GM12878 (cell line): ENCODE measurements at regions not wholly inside any gene's neighbourhood (a gene's known extent, or its start where the extent isn't known, plus 50 kb on each side); places are given as distances from the start of the nearest gene placed in this dataset.

Source experiments
- ATAC-seq: fragments of 200-7000 bp; cut with Tn5 transposase; 3 replicates; pipeline ENCODE4 v1.9.1; 2020; ENCODE audit warnings: mild to moderate bottlenecking, moderate library complexity
- BruUV-seq: library from RNA; stranded (reverse); fragments of 400-500 nt; replicated peaks from 2 replicates; lab custom pipeline; 2021; lab: Mats Ljungman, UMichigan
- CTCF ChIA-PET: fragments of 300-600 bp; sonication (Branson Sonifier 250); formaldehyde crosslinking; extraction: SDS; loops from one replicate; lab custom pipeline; 2021; ENCODE audit warnings: inconsistent platforms; lab: Yijun Ruan, JAX
- POLR2A ChIA-PET: fragments of 350-600 bp; formaldehyde crosslinking; extraction: SDS; loops from one replicate; lab custom pipeline; 2021; ENCODE audit warnings: inconsistent platforms; lab: Charles Lee
- RAD21 ChIA-PET: fragments of 300-600 bp; sonication (Branson Sonifier 250); formaldehyde crosslinking; loops from one replicate; lab custom pipeline; 2023; ENCODE audit warnings: antibody characterized with exemption; ENCODE audit not compliant: unreplicated experiment; lab: Charles Lee
- SMC1A ChIA-PET: fragments of 300-600 bp; sonication (Branson Sonifier 250); formaldehyde crosslinking; loops from one replicate; lab custom pipeline; 2023; ENCODE audit not compliant: unreplicated experiment, uncharacterized antibody; lab: Charles Lee
- DNase-seq: peaks from one replicate; pipeline ENCODE4 v3.0.0-alpha.2; 2011; ENCODE audit warnings: low read depth, low spot score
- FAIRE-seq: peaks from 3 replicates; lab custom pipeline; 2011; peaks lifted over from hg19 to GRCh38; lab: Jason Lieb, UNC
- H2AFZ ChIP-seq: 2 replicates; pipeline ENCODE4 v1.6.0; 2011; ENCODE audit warnings: low read depth, low read length, control low read depth; ENCODE audit not compliant: control insufficient read depth
- H3K27ac ChIP-seq: 2 replicates; pipeline ENCODE4 v1.5.1; 2011; ENCODE audit warnings: control low read depth; ENCODE audit not compliant: control insufficient read depth, insufficient read depth
- H3K27me3 ChIP-seq, 2 experiments: replicated peaks in 1 of 2; 2 replicates each; pipeline versions ENCODE4 v1.6.0 to v1.6.1; 2011; ENCODE audit warnings: low read length in 1 of 2; ENCODE audit not compliant: control insufficient read depth in 2 of 2, insufficient read depth in 2 of 2
- H3K36me3 ChIP-seq, 2 experiments: 2 replicates each; pipeline ENCODE4 v1.5.1; 2011; ENCODE audit warnings: low read length in 1 of 2; ENCODE audit not compliant: control insufficient read depth in 2 of 2, insufficient read depth in 2 of 2
- H3K4me1 ChIP-seq: 2 replicates; pipeline ENCODE4 v1.6.1; 2011; ENCODE audit warnings: mild to moderate bottlenecking, low read length, moderate library complexity, mixed read lengths; ENCODE audit not compliant: control insufficient read depth, insufficient read depth
- H3K4me2 ChIP-seq: 2 replicates; pipeline ENCODE4 v1.6.0; 2011; ENCODE audit warnings: control low read depth; ENCODE audit not compliant: control insufficient read depth, insufficient read depth
- H3K4me3 ChIP-seq: fragments of 200-600 bp; sonication (generic); 2 replicates; pipeline ENCODE4 v1.5.1; 2016
- H3K79me2 ChIP-seq: 2 replicates; pipeline ENCODE4 v1.6.0; 2011; ENCODE audit warnings: low read length; ENCODE audit not compliant: control insufficient read depth, insufficient read depth
- H3K9ac ChIP-seq: 2 replicates; pipeline ENCODE4 v1.8.0; 2011; ENCODE audit warnings: low read length, control low read depth, mixed read lengths; ENCODE audit not compliant: control insufficient read depth, insufficient read depth
- H3K9me3 ChIP-seq: replicated peaks from 3 replicates; pipeline ENCODE4 v1.5.1; 2011; ENCODE audit warnings: mild to moderate bottlenecking, low read length; ENCODE audit not compliant: control insufficient read depth, insufficient read depth
- H4K20me1 ChIP-seq: 2 replicates; pipeline ENCODE4 v1.6.0; 2011; ENCODE audit not compliant: control insufficient read depth, insufficient read depth
- ASH2L ChIP-seq: fragments of 300-600, 200-600 bp; sonication (generic); IDR thresholded peaks from 2 replicates; pipeline ENCODE4 v1.6.1; 2017; ENCODE audit warnings: low read depth, mild to moderate bottlenecking, borderline replicate concordance
- BCL3 ChIP-seq: IDR thresholded peaks from 2 replicates; pipeline ENCODE4 v1.6.1; 2011; ENCODE audit warnings: borderline replicate concordance, low read depth, mild to moderate bottlenecking, moderate library complexity, low read length; ENCODE audit not compliant: insufficient read depth, poor library complexity, severe bottlenecking
- DPF2 ChIP-seq: fragments of 450-650 bp; IDR thresholded peaks from 2 replicates; pipeline ENCODE4 v1.6.1; 2017; ENCODE audit warnings: mild to moderate bottlenecking
- GABPA ChIP-seq: IDR thresholded peaks from 2 replicates; pipeline ENCODE4 v1.6.1; 2014; ENCODE audit warnings: antibody characterized with exemption, low read depth, mild to moderate bottlenecking, inconsistent platforms
- KAT2A ChIP-seq: conservative IDR thresholded peaks from 2 replicates; pipeline ENCODE4 v1.6.1; 2011; ENCODE audit warnings: low read depth, low read length; ENCODE audit not compliant: control insufficient read depth
- NFYA ChIP-seq: IDR thresholded peaks from 2 replicates; pipeline ENCODE4 v1.6.1; 2011; ENCODE audit warnings: low read depth, mild to moderate bottlenecking, low read length, improper control_type of control experiment, borderline replicate concordance
- NFYB ChIP-seq: IDR thresholded peaks from 2 replicates; pipeline ENCODE4 v1.6.1; 2011; ENCODE audit warnings: low read depth, mild to moderate bottlenecking, low read length, improper control_type of control experiment, moderate library complexity; ENCODE audit not compliant: insufficient read depth
- TAF1 ChIP-seq: IDR thresholded peaks from 2 replicates; pipeline ENCODE4 v1.6.1; 2011; ENCODE audit warnings: mild to moderate bottlenecking, low read depth, low read length, borderline replicate concordance
- ZNF592 ChIP-seq: fragments of 450-650 bp; IDR thresholded peaks from 2 replicates; pipeline ENCODE4 v1.6.1; 2017; ENCODE audit warnings: mild to moderate bottlenecking, moderate library complexity
- WGBS: methylation state at CpG from one replicate; pipeline ENCODE4 v1.1.6; 2016; ENCODE audit warnings: low lambda C conversion rate; ENCODE audit not compliant: insufficient replicate concordance, insufficient coverage; ENCODE audit errors: missing lambda C conversion rate; 5-methylcytosine and 5-hydroxymethylcytosine counted together
- in situ Hi-C: fragments of 300-500 bp; cut with MboI; formaldehyde crosslinking; loops from 9 replicates; pipeline ENCODE4 v1.14.3; 2018; ENCODE audit warnings: mixed read lengths
- intact Hi-C: fragments of 100-400 bp; cut with micrococcal nuclease; formaldehyde crosslinking; loops from one replicate; pipeline ENCODE4 v1.14.2; 2022; ENCODE audit not compliant: unreplicated experiment
- TF ChIP-seq, protein P1 (sequence below): IDR thresholded peaks from 2 replicates; pipeline ENCODE4 v1.6.1; 2011; ENCODE audit warnings: low read depth, mild to moderate bottlenecking, low read length, moderate library complexity, borderline replicate concordance; ENCODE audit errors: extremely low read depth

- no peaks in the 10 kb centered on the region for H3K79me2 ChIP-seq
- no peak overlapping the region for H3K4me2 ChIP-seq
- WGBS = 9% methylated on average over 12 of the region's 12 CpGs
- H3K27me3 ChIP-seq = no peaks in the 10 kb centered on the region; a peak in 2 of 4 replicates
- in situ Hi-C loops = no loop called here
- ATAC-seq (no peak), FAIRE-seq (no peak), DNase-seq (no peak)
- no peak overlapping the region for H2AFZ ChIP-seq
- H3K4me3 ChIP-seq = no peak overlapping the region
- no peak overlapping the region for H3K27ac ChIP-seq
- no TSS peak for BruUV-seq
- RAD21 ChIA-PET = interaction anchor here (0.5 kb wide), 1 partner anchor 482 kb away, joined by 3 read pairs; no protein-coding TSS in a partner anchor
- intact Hi-C loops = no loop called here
- H3K9me3 ChIP-seq = no peaks in the 10 kb centered on the region
- no peak for TF ChIP-seq NFYA
- no peak for TF ChIP-seq GABPA
- TF ChIP-seq BCL3 = no peak
- TF ChIP-seq ZNF592 = no peak
- TF ChIP-seq KAT2A = no peak
- TF ChIP-seq ASH2L = no peak
- no peak for TF ChIP-seq NFYB
- TF ChIP-seq TAF1 = no peak
- TF ChIP-seq, protein P1, sequence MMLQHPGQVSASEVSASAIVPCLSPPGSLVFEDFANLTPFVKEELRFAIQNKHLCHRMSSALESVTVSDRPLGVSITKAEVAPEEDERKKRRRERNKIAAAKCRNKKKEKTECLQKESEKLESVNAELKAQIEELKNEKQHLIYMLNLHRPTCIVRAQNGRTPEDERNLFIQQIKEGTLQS = no peak
- no peak for TF ChIP-seq DPF2
- H3K4me1 ChIP-seq = no peaks in the 10 kb centered on the region
- POLR2A ChIA-PET = no interaction called here
- H3K9ac ChIP-seq = no peak overlapping the region
- H4K20me1 ChIP-seq = no peaks in the 10 kb centered on the region
- H3K36me3 ChIP-seq = no peaks in the 10 kb centered on the region
- SMC1A ChIA-PET = interaction anchor here (1.2 kb wide), 1 partner anchor 11 kb away, joined by 3 read pairs; no protein-coding TSS in a partner anchor
- CTCF ChIA-PET = interaction anchor here (0.5 kb wide), 1 partner anchor 32 kb away, joined by 3 read pairs; no protein-coding TSS in a partner anchor
Measured at GRCh38 chr12:108029051-108029835, 99.8 kb upstream of the WSCD2 start.
